Neural cell (in vitro differentiated cells): ENCODE measurements at regions not wholly inside any gene's neighbourhood (a gene's known extent, or its start where the extent isn't known, plus 50 kb on each side); places are given as distances from the start of the nearest gene placed in this dataset.

Experiments used
- H2AFZ ChIP-seq: fragments of 200-600, 300-800 bp; sonication (generic), shearing (Covaris generic); 2 replicates; pipeline ENCODE4 v1.6.0; 2014; ENCODE audit warnings: low read depth, mild to moderate bottlenecking, antibody characterized with exemption, low read length, moderate library complexity
- H3F3A ChIP-seq: fragments of 200-600 bp; shearing (Covaris generic); 2 replicates; pipeline ENCODE4 v1.6.1; 2016; ENCODE audit warnings: mild to moderate bottlenecking, moderate library complexity, mixed read lengths, antibody characterized with exemption, low read length; ENCODE audit not compliant: insufficient read depth, poor library complexity, severe bottlenecking
- H3K27ac ChIP-seq: fragments of 200-600, 300-800 bp; sonication (generic), shearing (Covaris generic); 2 replicates; pipeline ENCODE4 v1.5.1; 2014; ENCODE audit warnings: mild to moderate bottlenecking, low read length, moderate library complexity
- H3K27me3 ChIP-seq: fragments of 300-800, 200-600 bp; sonication (generic), shearing (Covaris generic); 2 replicates; pipeline ENCODE4 v1.6.0; 2014; ENCODE audit warnings: mild to moderate bottlenecking, low read depth, low read length, moderate library complexity; ENCODE audit not compliant: insufficient read depth
- H3K36me3 ChIP-seq: fragments of 300-800, 200-600 bp; sonication (generic), shearing (Covaris generic); 2 replicates; pipeline ENCODE4 v1.5.1; 2014; ENCODE audit warnings: mild to moderate bottlenecking, antibody characterized with exemption, low read length, moderate library complexity; ENCODE audit not compliant: insufficient read depth
- H3K4me2 ChIP-seq: fragments of 300-800, 200-600 bp; sonication (generic), shearing (Covaris generic); 2 replicates; pipeline ENCODE4 v1.6.0; 2014; ENCODE audit warnings: mild to moderate bottlenecking, low read length
- H3K4me3 ChIP-seq: fragments of 300-800, 200-600 bp; sonication (generic), shearing (Covaris generic); 2 replicates; pipeline ENCODE4 v1.5.1; 2014; ENCODE audit warnings: mild to moderate bottlenecking, low read length, moderate library complexity
- H3K79me2 ChIP-seq: fragments of 200-600 bp; shearing (Covaris generic); replicated peaks from 2 replicates; pipeline ENCODE4 v1.6.0; 2014; ENCODE audit warnings: mild to moderate bottlenecking, low read length, moderate library complexity; ENCODE audit not compliant: insufficient read depth
- H3K9ac ChIP-seq: fragments of 300-800, 200-600 bp; sonication (generic), shearing (Covaris generic); 2 replicates; pipeline ENCODE4 v1.6.1; 2016; ENCODE audit warnings: mild to moderate bottlenecking, low read length, mixed read lengths
- H3K9me2 ChIP-seq: fragments of 200-600 bp; shearing (Covaris generic); 2 replicates; pipeline ENCODE4 v1.6.1; 2016; ENCODE audit warnings: mild to moderate bottlenecking, low read length, mixed read lengths; ENCODE audit not compliant: insufficient read depth
- H3K9me3 ChIP-seq: fragments of 200-600, 300-800 bp; sonication (generic), shearing (Covaris generic); 2 replicates; pipeline ENCODE4 v1.6.1; 2016; ENCODE audit warnings: mild to moderate bottlenecking, mixed run types, low read length, moderate library complexity, mixed read lengths
- H4K20me1 ChIP-seq: fragments of 200-600 bp; shearing (Covaris generic); 2 replicates; pipeline ENCODE4 v1.6.1; 2016; ENCODE audit warnings: mild to moderate bottlenecking, mixed run types; ENCODE audit not compliant: insufficient read depth
- EP300 ChIP-seq: fragments of 450-650 bp; conservative IDR thresholded peaks from 2 replicates; pipeline ENCODE4 v1.6.1; 2014; ENCODE audit warnings: antibody characterized with exemption, mild to moderate bottlenecking, moderate library complexity; ENCODE audit not compliant: poor library complexity, severe bottlenecking
- EZH2 ChIP-seq: fragments of 200-600, 300-800 bp; shearing (Covaris generic), sonication (generic); IDR thresholded peaks from 2 replicates; pipeline ENCODE4 v1.6.1; 2014; ENCODE audit warnings: antibody characterized with exemption, low read length, borderline replicate concordance, mild to moderate bottlenecking; ENCODE audit not compliant: insufficient read depth, poor library complexity, severe bottlenecking
- MXI1 ChIP-seq: fragments of 450-650 bp; conservative IDR thresholded peaks from 2 replicates; pipeline ENCODE4 v1.6.1; 2014; ENCODE audit warnings: antibody characterized with exemption, mild to moderate bottlenecking; ENCODE audit not compliant: poor library complexity, severe bottlenecking
- POLR2AphosphoS5 ChIP-seq: IDR thresholded peaks from 2 replicates; pipeline ENCODE4 v1.6.1; 2012
- RAD21 ChIP-seq: fragments of 450-650 bp; conservative IDR thresholded peaks from 2 replicates; pipeline ENCODE4 v1.6.1; 2014; ENCODE audit warnings: antibody characterized with exemption, mild to moderate bottlenecking, moderate library complexity
- SMC3 ChIP-seq: fragments of 450-650 bp; conservative IDR thresholded peaks from 2 replicates; pipeline ENCODE4 v1.6.1; 2014; ENCODE audit warnings: antibody characterized with exemption, mild to moderate bottlenecking, moderate library complexity; ENCODE audit not compliant: poor library complexity
- TAF1 ChIP-seq: IDR thresholded peaks from 2 replicates; pipeline ENCODE4 v1.6.1; 2012; ENCODE audit warnings: low read depth
- TF ChIP-seq, protein P1 (sequence below): fragments of 450-650 bp; IDR thresholded peaks from 2 replicates; pipeline ENCODE4 v1.5.1; 2014; ENCODE audit warnings: antibody characterized with exemption, mild to moderate bottlenecking, moderate library complexity; ENCODE audit not compliant: poor library complexity, severe bottlenecking
- TF ChIP-seq, protein P2 (sequence below): IDR thresholded peaks from 2 replicates; pipeline ENCODE4 v1.6.1; 2012; ENCODE audit warnings: borderline replicate concordance

DNA sequence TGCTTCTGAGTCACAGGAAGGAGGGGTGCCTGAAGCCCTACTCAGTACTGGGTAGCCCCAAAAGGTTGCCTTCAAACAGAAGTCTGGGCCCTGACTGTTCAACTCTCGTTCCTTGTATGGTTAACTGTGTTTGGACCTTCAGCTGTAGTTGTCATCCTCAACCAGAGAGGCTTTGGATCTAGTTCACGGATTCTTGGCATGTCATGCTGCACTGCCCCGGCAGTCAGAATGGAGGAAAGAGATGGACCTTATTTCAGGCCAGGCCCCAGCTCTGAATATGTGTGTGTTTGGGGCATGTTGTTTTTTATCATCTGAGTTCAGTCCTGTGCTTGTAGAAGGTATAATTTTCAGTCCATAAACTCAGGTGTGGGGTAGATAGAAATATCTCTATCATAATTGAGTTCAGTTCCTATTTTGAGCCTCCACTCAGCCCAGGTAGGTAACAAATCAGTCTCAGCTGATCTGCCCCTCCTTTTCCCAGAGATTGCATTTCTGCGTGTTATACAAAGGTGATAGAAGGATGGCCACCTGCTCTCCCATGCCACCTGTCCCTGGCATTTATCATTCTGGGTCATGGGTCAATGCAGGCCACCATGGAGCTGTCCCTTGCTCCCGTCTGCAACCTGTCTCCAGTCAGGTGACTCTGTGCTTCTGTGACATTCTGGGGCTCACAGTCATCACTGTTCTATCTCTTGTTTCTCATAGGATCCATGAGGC, 127.5 kb upstream of the CPEB4 start:
- H4K20me1 ChIP-seq: no peaks in the 10 kb centered on the region
- H3K79me2 ChIP-seq: no peaks in the 10 kb centered on the region
- no peak for TF ChIP-seq EZH2
- TF ChIP-seq, protein P1, sequence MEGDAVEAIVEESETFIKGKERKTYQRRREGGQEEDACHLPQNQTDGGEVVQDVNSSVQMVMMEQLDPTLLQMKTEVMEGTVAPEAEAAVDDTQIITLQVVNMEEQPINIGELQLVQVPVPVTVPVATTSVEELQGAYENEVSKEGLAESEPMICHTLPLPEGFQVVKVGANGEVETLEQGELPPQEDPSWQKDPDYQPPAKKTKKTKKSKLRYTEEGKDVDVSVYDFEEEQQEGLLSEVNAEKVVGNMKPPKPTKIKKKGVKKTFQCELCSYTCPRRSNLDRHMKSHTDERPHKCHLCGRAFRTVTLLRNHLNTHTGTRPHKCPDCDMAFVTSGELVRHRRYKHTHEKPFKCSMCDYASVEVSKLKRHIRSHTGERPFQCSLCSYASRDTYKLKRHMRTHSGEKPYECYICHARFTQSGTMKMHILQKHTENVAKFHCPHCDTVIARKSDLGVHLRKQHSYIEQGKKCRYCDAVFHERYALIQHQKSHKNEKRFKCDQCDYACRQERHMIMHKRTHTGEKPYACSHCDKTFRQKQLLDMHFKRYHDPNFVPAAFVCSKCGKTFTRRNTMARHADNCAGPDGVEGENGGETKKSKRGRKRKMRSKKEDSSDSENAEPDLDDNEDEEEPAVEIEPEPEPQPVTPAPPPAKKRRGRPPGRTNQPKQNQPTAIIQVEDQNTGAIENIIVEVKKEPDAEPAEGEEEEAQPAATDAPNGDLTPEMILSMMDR: no peak
- TF ChIP-seq SMC3: no peak
- TF ChIP-seq, protein P2, sequence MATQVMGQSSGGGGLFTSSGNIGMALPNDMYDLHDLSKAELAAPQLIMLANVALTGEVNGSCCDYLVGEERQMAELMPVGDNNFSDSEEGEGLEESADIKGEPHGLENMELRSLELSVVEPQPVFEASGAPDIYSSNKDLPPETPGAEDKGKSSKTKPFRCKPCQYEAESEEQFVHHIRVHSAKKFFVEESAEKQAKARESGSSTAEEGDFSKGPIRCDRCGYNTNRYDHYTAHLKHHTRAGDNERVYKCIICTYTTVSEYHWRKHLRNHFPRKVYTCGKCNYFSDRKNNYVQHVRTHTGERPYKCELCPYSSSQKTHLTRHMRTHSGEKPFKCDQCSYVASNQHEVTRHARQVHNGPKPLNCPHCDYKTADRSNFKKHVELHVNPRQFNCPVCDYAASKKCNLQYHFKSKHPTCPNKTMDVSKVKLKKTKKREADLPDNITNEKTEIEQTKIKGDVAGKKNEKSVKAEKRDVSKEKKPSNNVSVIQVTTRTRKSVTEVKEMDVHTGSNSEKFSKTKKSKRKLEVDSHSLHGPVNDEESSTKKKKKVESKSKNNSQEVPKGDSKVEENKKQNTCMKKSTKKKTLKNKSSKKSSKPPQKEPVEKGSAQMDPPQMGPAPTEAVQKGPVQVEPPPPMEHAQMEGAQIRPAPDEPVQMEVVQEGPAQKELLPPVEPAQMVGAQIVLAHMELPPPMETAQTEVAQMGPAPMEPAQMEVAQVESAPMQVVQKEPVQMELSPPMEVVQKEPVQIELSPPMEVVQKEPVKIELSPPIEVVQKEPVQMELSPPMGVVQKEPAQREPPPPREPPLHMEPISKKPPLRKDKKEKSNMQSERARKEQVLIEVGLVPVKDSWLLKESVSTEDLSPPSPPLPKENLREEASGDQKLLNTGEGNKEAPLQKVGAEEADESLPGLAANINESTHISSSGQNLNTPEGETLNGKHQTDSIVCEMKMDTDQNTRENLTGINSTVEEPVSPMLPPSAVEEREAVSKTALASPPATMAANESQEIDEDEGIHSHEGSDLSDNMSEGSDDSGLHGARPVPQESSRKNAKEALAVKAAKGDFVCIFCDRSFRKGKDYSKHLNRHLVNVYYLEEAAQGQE: no peak
- TF ChIP-seq POLR2AphosphoS5: no peak
- TF ChIP-seq MXI1: no peak
- no peak for TF ChIP-seq RAD21
- TF ChIP-seq TAF1: no peak
- no peak for TF ChIP-seq EP300
- no peaks in the 10 kb centered on the region for H3K9me2 ChIP-seq
- no peak overlapping the region for H3K27ac ChIP-seq
- no peaks in the 10 kb centered on the region for H3K9me3 ChIP-seq
- H3K27me3 ChIP-seq: no peaks in the 10 kb centered on the region
- H3K4me2 ChIP-seq: no peak overlapping the region
- H2AFZ ChIP-seq: no peak overlapping the region
- no peaks in the 10 kb centered on the region for H3F3A ChIP-seq
- H3K9ac ChIP-seq: no peak overlapping the region
- no peak overlapping the region for H3K4me3 ChIP-seq
- no peaks in the 10 kb centered on the region for H3K36me3 ChIP-seq

DNA sequence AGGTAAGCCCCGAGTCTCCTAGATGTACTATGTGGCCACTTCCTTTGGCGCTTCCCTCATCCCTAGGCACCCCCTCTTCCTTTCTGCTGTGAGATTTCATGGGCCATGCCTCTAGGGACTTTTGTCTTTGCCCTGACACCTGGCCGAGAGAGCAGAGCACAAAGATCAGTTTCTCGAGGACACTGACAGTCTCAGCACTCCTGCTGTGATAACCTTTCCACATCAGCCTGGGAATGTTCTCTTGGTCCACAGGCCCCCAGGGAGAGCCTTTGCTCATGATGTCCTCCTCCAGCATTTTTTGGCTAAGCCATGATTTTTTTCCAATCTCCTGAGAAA, 127.0 kb upstream of the CPEB4 start:
- no peaks in the 10 kb centered on the region for H3F3A ChIP-seq
- H3K27ac ChIP-seq: no peak overlapping the region
- no peaks in the 10 kb centered on the region for H3K79me2 ChIP-seq
- no peak overlapping the region for H2AFZ ChIP-seq
- no peaks in the 10 kb centered on the region for H3K9me2 ChIP-seq
- no peaks in the 10 kb centered on the region for H3K9me3 ChIP-seq
- no peak overlapping the region for H3K9ac ChIP-seq
- no peak overlapping the region for H3K4me3 ChIP-seq
- no peaks in the 10 kb centered on the region for H3K27me3 ChIP-seq
- H3K4me2 ChIP-seq: no peak overlapping the region
- H4K20me1 ChIP-seq: no peaks in the 10 kb centered on the region
- no peaks in the 10 kb centered on the region for H3K36me3 ChIP-seq
- no peak for TF ChIP-seq EP300
- no peak for TF ChIP-seq SMC3
- no peak for TF ChIP-seq EZH2
- TF ChIP-seq, protein P2: no peak
- no peak for TF ChIP-seq POLR2AphosphoS5
- no peak for TF ChIP-seq RAD21
- no peak for TF ChIP-seq MXI1
